Spinal cord (tissue), 9 donors: ENCODE measurements at regions not wholly inside any gene's neighbourhood (a gene's known extent, or its start where the extent isn't known, plus 50 kb on each side); places are given as distances from the start of the nearest gene placed in this dataset.

ENCODE experiments used
- DNase-seq, 6 donors: peaks; one replicate each; pipeline versions ENCODE4 v3.0.0 to v3.0.0-alpha.2; 2013 to 2015; ENCODE audit warnings: low spot score in 6 of 6, low read depth in 4 of 6
- H3K27ac ChIP-seq: one replicate; pipeline ENCODE4 v1.5.1; 2013; ENCODE audit warnings: low read depth, low read length, control low read depth
- H3K27me3 ChIP-seq: one replicate; pipeline ENCODE4 v1.6.1; 2013; ENCODE audit warnings: low read length; ENCODE audit not compliant: control insufficient read depth, insufficient read depth
- H3K36me3 ChIP-seq: one replicate; pipeline ENCODE4 v1.6.1; 2013; ENCODE audit warnings: low read length; ENCODE audit not compliant: control insufficient read depth, insufficient read depth
- H3K4me1 ChIP-seq: one replicate; pipeline ENCODE4 v1.6.1; 2013; ENCODE audit warnings: low read length; ENCODE audit not compliant: control insufficient read depth, insufficient read depth
- H3K4me3 ChIP-seq: one replicate; pipeline ENCODE4 v1.5.1; 2013; ENCODE audit warnings: low read depth, low read length, control low read depth
- H3K9me3 ChIP-seq: one replicate; pipeline ENCODE4 v1.6.1; 2013; ENCODE audit warnings: low read length; ENCODE audit not compliant: control insufficient read depth, insufficient read depth
- WGBS: methylation state at CpG from one replicate; pipeline ENCODE4 v1.1.5; 2013; ENCODE audit warnings: missing lambda C conversion rate; ENCODE audit not compliant: insufficient coverage; 5-methylcytosine and 5-hydroxymethylcytosine counted together
- donor health status: healthy.

- no peak overlapping the region for H3K27ac ChIP-seq
- no peaks in the 10 kb centered on the region for H3K36me3 ChIP-seq
- H3K4me1 ChIP-seq = no peaks in the 10 kb centered on the region
- no CpG with 5 or more reads among the region's 4 CpGs for WGBS
- peaks cover 2% of the 10 kb centered on the region for H3K9me3 ChIP-seq
- H3K4me3 ChIP-seq = no peak overlapping the region
- no peaks in the 10 kb centered on the region for H3K27me3 ChIP-seq
- DNase-seq = no peak
Measured at GRCh38 chrX:121987835-121988234, 940.4 kb downstream of the GLUD2 start.

- H3K9me3 ChIP-seq = no peaks in the 10 kb centered on the region
- H3K4me1 ChIP-seq = no peaks in the 10 kb centered on the region
- no peak overlapping the region for H3K4me3 ChIP-seq
- H3K36me3 ChIP-seq = no peaks in the 10 kb centered on the region
- H3K27me3 ChIP-seq = no peaks in the 10 kb centered on the region
- 90% methylated on average over 5 of the region's 10 CpGs for WGBS
- no peak overlapping the region for H3K27ac ChIP-seq
- DNase-seq = no peak
Measured at GRCh38 chrX:122004127-122004526, 956.7 kb downstream of the GLUD2 start.

- H3K36me3 ChIP-seq = no peaks in the 10 kb centered on the region
- no peaks in the 10 kb centered on the region for H3K27me3 ChIP-seq
- no peak overlapping the region for H3K4me3 ChIP-seq
- H3K27ac ChIP-seq = no peak overlapping the region
- H3K4me1 ChIP-seq = no peaks in the 10 kb centered on the region
- H3K9me3 ChIP-seq = no peaks in the 10 kb centered on the region
- no peak for DNase-seq
- 33% methylated on average over 1 of the region's 1 CpG for WGBS
Measured at GRCh38 chrX:122026665-122027064, 979.3 kb downstream of the GLUD2 start.

- Histone ChIP-seq H3K4me3 (no peak overlapping the region), H3K9me3 (no peaks in the 10 kb centered on the region), H3K27me3 (no peaks in the 10 kb centered on the region), H3K27ac (no peak overlapping the region), H3K4me1 (no peaks in the 10 kb centered on the region), H3K36me3 (no peaks in the 10 kb centered on the region)
- no peak for DNase-seq
- 57% methylated on average over 1 of the region's 1 CpG for WGBS
Measured at GRCh38 chrX:122046226-122046625, 998.8 kb downstream of the GLUD2 start.

GRCh38 chrX:122046815-122047214 lies 999.4 kb downstream of the GLUD2 start:
- no peaks in the 10 kb centered on the region for H3K27me3 ChIP-seq
- DNase-seq = no peak
- no peaks in the 10 kb centered on the region for H3K9me3 ChIP-seq
- H3K36me3 ChIP-seq = no peaks in the 10 kb centered on the region
- H3K4me1 ChIP-seq = no peaks in the 10 kb centered on the region
- H3K27ac ChIP-seq = no peak overlapping the region
- 70% methylated on average over 3 of the region's 5 CpGs for WGBS
- H3K4me3 ChIP-seq = no peak overlapping the region

GRCh38 chrX:122047261-122047660 lies 999.9 kb downstream of the GLUD2 start:
- no peak overlapping the region for H3K27ac ChIP-seq
- H3K4me3 ChIP-seq = no peak overlapping the region
- no peaks in the 10 kb centered on the region for H3K9me3 ChIP-seq
- H3K27me3 ChIP-seq = no peaks in the 10 kb centered on the region
- no CpG with 5 or more reads among the region's 2 CpGs for WGBS
- H3K4me1 ChIP-seq = no peaks in the 10 kb centered on the region
- no peak for DNase-seq
- H3K36me3 ChIP-seq = no peaks in the 10 kb centered on the region

GRCh38 chrX:122055460-122055859 lies 1008.0 kb downstream of the GLUD2 start:
- Histone ChIP-seq H3K4me1 (no peaks in the 10 kb centered on the region), H3K9me3 (no peaks in the 10 kb centered on the region), H3K36me3 (no peaks in the 10 kb centered on the region), H3K27me3 (no peaks in the 10 kb centered on the region), H3K27ac (no peak overlapping the region), H3K4me3 (no peak overlapping the region)
- WGBS = 29% methylated on average over 1 of the region's 2 CpGs
- no peak for DNase-seq

- Histone ChIP-seq H3K27ac (no peak overlapping the region), H3K36me3 (no peaks in the 10 kb centered on the region), H3K4me1 (no peaks in the 10 kb centered on the region), H3K9me3 (no peaks in the 10 kb centered on the region), H3K27me3 (no peaks in the 10 kb centered on the region), H3K4me3 (no peak overlapping the region)
- 75% methylated on average over 1 of the region's 2 CpGs for WGBS
- peak in 1 of 6 donors; percentile 0 for DNase-seq
Measured at GRCh38 chrX:122055979-122056715, 1008.7 kb downstream of the GLUD2 start.

- H3K27ac ChIP-seq = no peak overlapping the region
- H3K27me3 ChIP-seq = no peaks in the 10 kb centered on the region
- peaks cover 3% of the 10 kb centered on the region for H3K9me3 ChIP-seq
- no peak for DNase-seq
- H3K36me3 ChIP-seq = no peaks in the 10 kb centered on the region
- H3K4me1 ChIP-seq = no peaks in the 10 kb centered on the region
- no peak overlapping the region for H3K4me3 ChIP-seq
- WGBS = no CpG with 5 or more reads among the region's 1 CpG
Measured at GRCh38 chrX:122076241-122076640, 1028.8 kb downstream of the GLUD2 start.

- H3K36me3 ChIP-seq = no peaks in the 10 kb centered on the region
- H3K27ac ChIP-seq = no peak overlapping the region
- no peak overlapping the region for H3K4me3 ChIP-seq
- no peaks in the 10 kb centered on the region for H3K27me3 ChIP-seq
- no peak for DNase-seq
- no CpG with 5 or more reads among the region's 1 CpG for WGBS
- H3K9me3 ChIP-seq = no peaks in the 10 kb centered on the region
- H3K4me1 ChIP-seq = no peaks in the 10 kb centered on the region
Measured at GRCh38 chrX:122078079-122078478, 1030.7 kb downstream of the GLUD2 start.
